ENCODE measurements at regions not wholly inside any gene's neighbourhood (a gene's known extent, or its start where the extent isn't known, plus 50 kb on each side); places are given as distances from the start of the nearest gene placed in this dataset.

DNA sequence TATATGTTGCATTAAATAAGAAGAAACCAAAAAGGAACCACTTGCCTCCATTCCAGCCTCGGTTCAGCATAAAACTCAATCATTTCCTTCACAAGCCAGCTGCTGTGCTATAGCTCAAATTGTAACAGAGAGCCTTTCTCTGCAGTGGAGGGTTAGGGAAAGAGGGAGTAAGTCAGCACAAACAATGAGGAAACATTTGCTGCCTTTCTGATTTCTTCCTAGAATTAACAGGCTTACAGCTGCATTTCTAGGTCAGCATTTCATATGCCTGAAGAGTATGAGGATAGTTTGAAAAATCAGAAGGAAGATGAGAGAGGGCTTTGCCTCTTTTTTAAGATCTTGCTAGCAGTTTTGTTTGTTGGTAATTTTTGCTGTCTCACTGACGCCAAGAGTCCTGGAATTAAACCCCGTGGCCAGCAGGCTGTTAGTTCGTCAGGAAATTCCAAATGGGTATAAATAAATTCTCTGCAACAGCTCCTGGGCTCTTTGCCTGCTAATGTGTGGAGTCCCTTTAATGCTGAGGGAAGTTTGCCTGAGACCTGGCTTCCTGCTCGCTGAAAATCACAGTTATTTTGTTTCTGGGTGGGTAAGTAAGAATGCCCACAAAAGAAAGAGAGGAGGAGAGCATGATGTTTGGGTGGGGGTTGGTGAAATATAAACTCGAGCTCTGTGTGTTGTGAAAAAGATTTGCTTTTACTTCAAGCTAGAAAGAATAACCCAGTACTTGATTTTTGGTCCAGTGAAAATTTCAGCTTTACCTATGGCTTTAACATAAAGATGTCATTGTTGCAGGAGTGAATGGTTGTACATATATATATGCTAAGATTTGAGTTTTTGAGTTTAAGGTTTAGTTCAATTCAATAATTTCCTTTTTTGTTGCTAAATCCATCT lies 148.1 kb upstream of the DMRT1 start:
- H3K27ac ChIP-seq (ENCODE audit: low read depth, low read length, poor library complexity, severe bottlenecking) = no peak overlapping the region
- ChIA-PET CTCF (ENCODE audit: unreplicated experiment) (interaction anchor here (1.3 kb wide), 1 partner anchor 43 kb away, joined by 3 read pairs; no protein-coding TSS in a partner anchor), POLR2A (interaction anchor here (0.5 to 2.0 kb wide), 6 partner anchors 11 to 119 kb away, joined by 3 to 10 read pairs (median 4); no protein-coding TSS in a partner anchor)
- TF ChIP-seq EZH2phosphoT487 (IDR thresholded peaks at IDR 0.05; ENCODE audit: borderline replicate concordance, low read depth, low read length) = no peak
- TF ChIP-seq, protein P1, sequence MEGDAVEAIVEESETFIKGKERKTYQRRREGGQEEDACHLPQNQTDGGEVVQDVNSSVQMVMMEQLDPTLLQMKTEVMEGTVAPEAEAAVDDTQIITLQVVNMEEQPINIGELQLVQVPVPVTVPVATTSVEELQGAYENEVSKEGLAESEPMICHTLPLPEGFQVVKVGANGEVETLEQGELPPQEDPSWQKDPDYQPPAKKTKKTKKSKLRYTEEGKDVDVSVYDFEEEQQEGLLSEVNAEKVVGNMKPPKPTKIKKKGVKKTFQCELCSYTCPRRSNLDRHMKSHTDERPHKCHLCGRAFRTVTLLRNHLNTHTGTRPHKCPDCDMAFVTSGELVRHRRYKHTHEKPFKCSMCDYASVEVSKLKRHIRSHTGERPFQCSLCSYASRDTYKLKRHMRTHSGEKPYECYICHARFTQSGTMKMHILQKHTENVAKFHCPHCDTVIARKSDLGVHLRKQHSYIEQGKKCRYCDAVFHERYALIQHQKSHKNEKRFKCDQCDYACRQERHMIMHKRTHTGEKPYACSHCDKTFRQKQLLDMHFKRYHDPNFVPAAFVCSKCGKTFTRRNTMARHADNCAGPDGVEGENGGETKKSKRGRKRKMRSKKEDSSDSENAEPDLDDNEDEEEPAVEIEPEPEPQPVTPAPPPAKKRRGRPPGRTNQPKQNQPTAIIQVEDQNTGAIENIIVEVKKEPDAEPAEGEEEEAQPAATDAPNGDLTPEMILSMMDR (conservative IDR thresholded peaks at IDR 0.05; ENCODE audit: low read length) = no peak
- no peaks in the 10 kb centered on the region for H3K9me3 ChIP-seq (ENCODE audit: low read length)
- H2AFZ ChIP-seq (ENCODE audit: low read length) = no peak overlapping the region
- H3K79me2 ChIP-seq (ENCODE audit: insufficient read depth, low read depth, low read length) = no peaks in the 10 kb centered on the region
- no peak overlapping the region for H3K4me3 ChIP-seq (ENCODE audit: low read depth, low read length, poor library complexity, severe bottlenecking)
- intact Hi-C loops (cut with micrococcal nuclease; ENCODE audit: unreplicated experiment) = no loop called here
- no peaks in the 10 kb centered on the region for H3K9me2 ChIP-seq (ENCODE audit: insufficient read depth, low read length)
- H3K36me3 ChIP-seq (ENCODE audit: insufficient read depth, low read length) = peaks cover 17% of the 10 kb centered on the region
- peak; percentile 21 for DNase-seq (ENCODE audit: low spot score)
- 0 out of 2 replicates have a peak overlapping the region, but pooled peaks have one; percentile 27 for H3K4me2 ChIP-seq (ENCODE audit: low read length)
- H4K20me1 ChIP-seq (ENCODE audit: insufficient read depth, low read length) = no peaks in the 10 kb centered on the region
- peaks cover 18% of the 10 kb centered on the region for H3K4me1 ChIP-seq (ENCODE audit: insufficient read depth, low read length, poor library complexity, severe bottlenecking)
- BruUV-seq (replicated peaks) = no TSS peak

DNA sequence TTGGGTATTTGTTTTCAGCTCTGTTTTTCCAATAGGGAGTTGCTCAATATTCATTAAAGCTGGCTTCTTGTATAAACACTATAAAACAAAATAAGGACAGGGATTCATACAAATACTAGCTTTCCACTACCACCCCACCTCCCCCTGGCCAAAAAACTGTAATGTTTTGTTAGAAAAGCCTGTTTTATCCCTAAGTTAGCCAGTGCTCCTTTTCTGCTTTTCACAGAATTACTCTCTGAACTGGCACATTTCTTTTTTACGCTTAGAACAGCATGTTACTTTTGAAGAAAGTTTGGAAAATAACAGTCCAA lies 147.4 kb upstream of the DMRT1 start:
- DNase-seq (ENCODE audit: low spot score) = no peak
- Histone ChIP-seq H3K9me3 (ENCODE audit: low read length) (no peaks in the 10 kb centered on the region), H2AFZ (ENCODE audit: low read length) (no peak overlapping the region), H3K4me2 (ENCODE audit: low read length) (no peak overlapping the region), H4K20me1 (ENCODE audit: insufficient read depth, low read length) (no peaks in the 10 kb centered on the region), H3K36me3 (ENCODE audit: insufficient read depth, low read length) (peaks cover 18% of the 10 kb centered on the region), H3K4me3 (ENCODE audit: low read depth, low read length, poor library complexity, severe bottlenecking) (no peak overlapping the region), H3K9me2 (ENCODE audit: insufficient read depth, low read length) (no peaks in the 10 kb centered on the region), H3K27ac (ENCODE audit: low read depth, low read length, poor library complexity, severe bottlenecking) (no peak overlapping the region), H3K4me1 (ENCODE audit: insufficient read depth, low read length, poor library complexity, severe bottlenecking) (peaks cover 14% of the 10 kb centered on the region), H3K79me2 (ENCODE audit: insufficient read depth, low read depth, low read length) (no peaks in the 10 kb centered on the region)
- ChIA-PET CTCF (ENCODE audit: unreplicated experiment) (interaction anchor here (1.3 kb wide), 1 partner anchor 44 kb away, joined by 3 read pairs; no protein-coding TSS in a partner anchor), POLR2A (interaction anchor here (0.5 to 2.0 kb wide), 4 partner anchors 10 to 120 kb away, joined by 3 to 10 read pairs (median 6); no protein-coding TSS in a partner anchor)
- no TSS peak for BruUV-seq (replicated peaks)
- TF ChIP-seq, protein P1 (conservative IDR thresholded peaks at IDR 0.05; ENCODE audit: low read length) = no peak
- TF ChIP-seq EZH2phosphoT487 (IDR thresholded peaks at IDR 0.05; ENCODE audit: borderline replicate concordance, low read depth, low read length) = no peak
- intact Hi-C loops (cut with micrococcal nuclease; ENCODE audit: unreplicated experiment) = no loop called here

Data from OCI-LY7 (cell line).